HUES6 (cell line): ENCODE measurements at regions not wholly inside any gene's neighbourhood (a gene's known extent, or its start where the extent isn't known, plus 50 kb on each side); places are given as distances from the start of the nearest gene placed in this dataset.

Experiments used
- H3K27ac ChIP-seq: 2 replicates; pipeline ENCODE4 v1.7.0; 2013; ENCODE audit warnings: low read depth, mild to moderate bottlenecking, low read length, inconsistent platforms
- H3K27me3 ChIP-seq: 2 replicates; pipeline ENCODE4 v1.6.1; 2013; ENCODE audit warnings: low read length; ENCODE audit not compliant: control insufficient read depth, insufficient read depth
- H3K36me3 ChIP-seq: 2 replicates; pipeline ENCODE4 v1.6.1; 2013; ENCODE audit warnings: low read length; ENCODE audit not compliant: control insufficient read depth, insufficient read depth
- H3K4me1 ChIP-seq: 2 replicates; pipeline ENCODE4 v1.6.1; 2013; ENCODE audit warnings: low read length; ENCODE audit not compliant: control insufficient read depth, insufficient read depth
- H3K4me3 ChIP-seq: 2 replicates; pipeline ENCODE4 v1.5.1; 2013; ENCODE audit warnings: low read depth, low read length
- H3K9ac ChIP-seq: one replicate; pipeline ENCODE4 v1.6.1; 2013; ENCODE audit warnings: mild to moderate bottlenecking, low read length
- H3K9me3 ChIP-seq: 2 replicates; pipeline ENCODE4 v1.6.1; 2013; ENCODE audit warnings: low read depth, low read length; ENCODE audit not compliant: control insufficient read depth, insufficient read depth

DNA sequence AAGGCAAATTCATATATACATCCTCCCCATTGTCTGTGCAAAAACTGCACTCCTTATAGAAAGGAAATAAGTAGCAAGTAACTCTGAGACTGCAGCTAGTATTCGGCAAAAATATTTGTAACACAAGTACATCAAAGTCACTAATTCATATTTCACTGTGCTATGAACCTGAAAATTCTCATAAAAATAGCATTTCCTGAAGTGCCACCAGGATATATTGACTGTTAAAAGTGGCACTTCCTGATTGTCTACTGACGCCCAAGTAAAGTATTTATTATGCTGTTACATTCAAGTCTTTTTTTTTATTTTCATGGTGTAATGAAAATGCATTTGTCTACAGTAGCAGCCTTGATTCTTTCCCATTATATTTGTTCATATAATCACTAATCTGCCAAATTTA, 673.8 kb downstream of the PTPRC start:
- Histone ChIP-seq H3K9ac (no peak overlapping the region), H3K4me1 (peaks cover 17% of the 10 kb centered on the region), H3K27me3 (no peaks in the 10 kb centered on the region), H3K27ac (no peak overlapping the region), H3K36me3 (no peaks in the 10 kb centered on the region), H3K9me3 (no peaks in the 10 kb centered on the region), H3K4me3 (no peak overlapping the region)

GRCh38 chr1:199313444-199313843, 674.6 kb downstream of the PTPRC start:
- Histone ChIP-seq H3K9ac (no peak overlapping the region), H3K27ac (0 out of 2 replicates have a peak overlapping the region, but pooled peaks have one; percentile 8), H3K4me3 (no peak overlapping the region), H3K9me3 (no peaks in the 10 kb centered on the region), H3K27me3 (no peaks in the 10 kb centered on the region), H3K36me3 (no peaks in the 10 kb centered on the region), H3K4me1 (peaks cover 17% of the 10 kb centered on the region)

DNA sequence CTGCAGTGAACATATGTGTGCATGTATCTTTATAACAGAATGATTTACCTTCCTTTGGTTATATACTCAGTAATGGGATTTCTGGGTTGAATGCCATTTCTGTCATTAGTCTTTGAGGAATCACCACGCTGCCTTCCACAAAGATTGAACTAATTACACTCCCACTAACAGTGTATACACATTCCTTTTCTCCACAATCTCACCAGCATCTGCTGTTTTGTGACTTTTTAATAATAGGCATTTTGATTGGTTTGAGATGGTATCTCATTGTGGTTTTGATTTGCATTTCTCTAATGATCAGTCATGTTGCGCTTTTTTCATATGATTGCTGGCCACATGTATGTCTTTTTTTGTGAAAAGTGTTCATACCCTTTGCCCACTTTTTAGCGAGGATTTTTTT, 680.5 kb downstream of the PTPRC start:
- Histone ChIP-seq H3K9ac (no peak overlapping the region), H3K27me3 (no peaks in the 10 kb centered on the region), H3K9me3 (no peaks in the 10 kb centered on the region), H3K27ac (no peak overlapping the region), H3K4me3 (no peak overlapping the region), H3K4me1 (peaks cover 7% of the 10 kb centered on the region; the same call in 1 of the 2 replicates), H3K36me3 (no peaks in the 10 kb centered on the region)

DNA sequence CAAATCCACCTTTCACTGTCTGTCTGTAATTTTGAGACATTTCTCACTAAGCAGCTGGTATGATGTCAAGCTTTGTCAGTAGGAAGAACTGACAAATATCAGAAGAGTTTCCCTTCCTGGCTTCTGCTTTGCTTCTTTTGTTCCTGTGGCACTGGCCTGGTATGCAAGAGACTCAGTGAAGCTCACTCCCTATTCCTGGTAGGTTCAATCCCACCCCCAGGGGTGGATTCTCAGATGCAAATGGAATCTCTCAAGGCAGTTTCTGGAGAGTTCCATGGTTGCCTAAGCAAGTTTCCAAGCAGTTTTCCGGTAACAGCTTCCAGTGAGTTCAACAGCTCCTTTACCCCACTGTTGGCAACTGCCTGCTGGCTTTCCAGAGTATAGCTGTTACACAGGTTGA, 683.4 kb downstream of the PTPRC start:
- Histone ChIP-seq H3K27me3 (no peaks in the 10 kb centered on the region), H3K9ac (no peak overlapping the region), H3K4me3 (no peak overlapping the region), H3K36me3 (no peaks in the 10 kb centered on the region), H3K27ac (no peak overlapping the region), H3K9me3 (0 out of 2 replicates have a peak, but pooled peaks cover 2% of the 10 kb centered on the region), H3K4me1 (peaks cover 7% of the 10 kb centered on the region; the same call in 1 of the 2 replicates)

DNA sequence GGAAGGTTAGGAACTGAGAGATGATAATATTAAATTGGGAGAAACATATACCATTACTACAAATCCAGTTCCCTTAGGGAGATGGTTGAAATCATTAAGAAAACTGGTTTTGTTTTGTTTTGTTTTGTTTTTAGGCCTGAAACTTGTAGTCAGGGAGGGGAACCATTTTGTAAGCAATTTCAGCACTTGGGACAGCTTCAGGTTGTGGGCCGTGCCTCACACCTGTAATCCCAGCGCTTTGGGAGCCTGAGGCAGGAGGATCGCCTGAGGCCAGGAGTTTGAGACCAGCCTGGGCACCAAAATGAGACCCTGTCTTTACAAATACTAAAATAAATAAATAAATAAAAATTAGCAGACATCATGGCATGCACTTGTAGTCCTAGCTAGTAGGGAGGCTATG, 694.3 kb upstream of the NR5A2 start:
- Histone ChIP-seq H3K9me3 (no peaks in the 10 kb centered on the region), H3K27me3 (no peaks in the 10 kb centered on the region), H3K4me3 (no peak overlapping the region), H3K27ac (no peak overlapping the region), H3K4me1 (no peaks in the 10 kb centered on the region), H3K36me3 (no peaks in the 10 kb centered on the region), H3K9ac (no peak overlapping the region)

- H3K36me3 ChIP-seq: no peaks in the 10 kb centered on the region
- H3K27me3 ChIP-seq: no peaks in the 10 kb centered on the region
- H3K4me3 ChIP-seq: no peak overlapping the region
- H3K9me3 ChIP-seq: no peaks in the 10 kb centered on the region
- H3K27ac ChIP-seq: no peak overlapping the region
- H3K9ac ChIP-seq: no peak overlapping the region
- H3K4me1 ChIP-seq: no peaks in the 10 kb centered on the region
Observed at GRCh38 chr1:199335496-199335895, 692.0 kb upstream of the NR5A2 start.

GRCh38 chr1:199336745-199337640, 690.5 kb upstream of the NR5A2 start:
- Histone ChIP-seq H3K4me3 (no peak overlapping the region), H3K27ac (no peak overlapping the region), H3K27me3 (no peaks in the 10 kb centered on the region), H3K4me1 (no peaks in the 10 kb centered on the region), H3K9ac (no peak overlapping the region), H3K9me3 (no peaks in the 10 kb centered on the region), H3K36me3 (no peaks in the 10 kb centered on the region)

DNA sequence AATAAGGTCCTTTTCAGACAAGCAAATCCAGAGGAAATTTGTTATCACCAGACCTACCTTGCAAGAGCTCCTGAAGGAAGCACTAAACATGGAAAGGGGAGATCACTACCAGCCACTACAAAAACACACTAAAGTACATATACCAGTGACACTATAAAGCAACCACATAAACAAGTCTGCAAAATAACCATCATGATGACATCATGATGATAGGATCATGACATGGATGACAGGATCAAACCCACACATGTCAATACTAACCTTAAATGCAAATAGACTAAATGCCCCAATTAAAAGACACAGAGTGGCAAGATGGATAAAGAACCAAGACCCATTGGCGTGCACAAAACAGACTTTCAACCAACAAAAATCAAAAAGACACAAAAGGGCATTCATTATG, 688.8 kb upstream of the NR5A2 start:
- Histone ChIP-seq H3K9me3 (0 out of 2 replicates have a peak, but pooled peaks cover 2% of the 10 kb centered on the region), H3K27ac (no peak overlapping the region), H3K27me3 (no peaks in the 10 kb centered on the region), H3K9ac (no peak overlapping the region), H3K4me1 (no peaks in the 10 kb centered on the region), H3K36me3 (no peaks in the 10 kb centered on the region), H3K4me3 (no peak overlapping the region)

GRCh38 chr1:199352351-199352750, 675.2 kb upstream of the NR5A2 start:
- Histone ChIP-seq H3K4me3 (no peak overlapping the region), H3K9me3 (no peaks in the 10 kb centered on the region), H3K27me3 (no peaks in the 10 kb centered on the region), H3K4me1 (no peaks in the 10 kb centered on the region), H3K27ac (no peak overlapping the region), H3K9ac (no peak overlapping the region), H3K36me3 (no peaks in the 10 kb centered on the region)

- Histone ChIP-seq H3K36me3 (no peaks in the 10 kb centered on the region), H3K9ac (no peak overlapping the region), H3K4me3 (no peak overlapping the region), H3K4me1 (no peaks in the 10 kb centered on the region), H3K27ac (no peak overlapping the region), H3K9me3 (no peaks in the 10 kb centered on the region), H3K27me3 (no peaks in the 10 kb centered on the region)
Observed at GRCh38 chr1:199353906-199354305, 673.6 kb upstream of the NR5A2 start.

GRCh38 chr1:199356561-199356960, 670.9 kb upstream of the NR5A2 start:
- Histone ChIP-seq H3K9me3 (no peaks in the 10 kb centered on the region), H3K9ac (no peak overlapping the region), H3K36me3 (no peaks in the 10 kb centered on the region), H3K27ac (no peak overlapping the region), H3K27me3 (no peaks in the 10 kb centered on the region), H3K4me1 (no peaks in the 10 kb centered on the region), H3K4me3 (no peak overlapping the region)
